Hepatocyte (in vitro differentiated cells): ENCODE measurements at regions not wholly inside any gene's neighbourhood (a gene's known extent, or its start where the extent isn't known, plus 50 kb on each side); places are given as distances from the start of the nearest gene placed in this dataset.

Experiments used
- CTCF ChIP-seq: fragments of 200-600 bp; sonication (generic); IDR thresholded peaks from 2 replicates; pipeline ENCODE4 v1.5.1; 2016; ENCODE audit warnings: antibody characterized with exemption, mild to moderate bottlenecking; ENCODE audit not compliant: poor library complexity
- EZH2 ChIP-seq: fragments of 200-600 bp; sonication (generic); IDR thresholded peaks from 2 replicates; pipeline ENCODE4 v1.6.1; 2016; ENCODE audit warnings: antibody characterized with exemption, mild to moderate bottlenecking, borderline replicate concordance
- EZH2phosphoT487 ChIP-seq: fragments of 200-600 bp; sonication (generic); IDR thresholded peaks from one replicate; pipeline ENCODE4 v1.6.1; 2018; ENCODE audit warnings: antibody characterized with exemption, mild to moderate bottlenecking, low read depth, moderate library complexity; ENCODE audit not compliant: unreplicated experiment, severe bottlenecking

- TF ChIP-seq CTCF = no peak
- TF ChIP-seq EZH2 = no peak
- TF ChIP-seq EZH2phosphoT487 = no peak
These were observed 127.5 kb downstream of the HS3ST1 start for GRCh38 chr4:11301075-11301660.
